HG03442 (cell line): ENCODE measurements at regions not wholly inside any gene's neighbourhood (a gene's known extent, or its start where the extent isn't known, plus 50 kb on each side); places are given as distances from the start of the nearest gene placed in this dataset.

ENCODE experiments used
- ATAC-seq: cut with Tn5 transposase; IDR thresholded peaks from one replicate; pipeline ENCODE4 v1.9.1; 2021; ENCODE audit warnings: mild to moderate bottlenecking, moderate library complexity; ENCODE audit not compliant: unreplicated experiment

DNA sequence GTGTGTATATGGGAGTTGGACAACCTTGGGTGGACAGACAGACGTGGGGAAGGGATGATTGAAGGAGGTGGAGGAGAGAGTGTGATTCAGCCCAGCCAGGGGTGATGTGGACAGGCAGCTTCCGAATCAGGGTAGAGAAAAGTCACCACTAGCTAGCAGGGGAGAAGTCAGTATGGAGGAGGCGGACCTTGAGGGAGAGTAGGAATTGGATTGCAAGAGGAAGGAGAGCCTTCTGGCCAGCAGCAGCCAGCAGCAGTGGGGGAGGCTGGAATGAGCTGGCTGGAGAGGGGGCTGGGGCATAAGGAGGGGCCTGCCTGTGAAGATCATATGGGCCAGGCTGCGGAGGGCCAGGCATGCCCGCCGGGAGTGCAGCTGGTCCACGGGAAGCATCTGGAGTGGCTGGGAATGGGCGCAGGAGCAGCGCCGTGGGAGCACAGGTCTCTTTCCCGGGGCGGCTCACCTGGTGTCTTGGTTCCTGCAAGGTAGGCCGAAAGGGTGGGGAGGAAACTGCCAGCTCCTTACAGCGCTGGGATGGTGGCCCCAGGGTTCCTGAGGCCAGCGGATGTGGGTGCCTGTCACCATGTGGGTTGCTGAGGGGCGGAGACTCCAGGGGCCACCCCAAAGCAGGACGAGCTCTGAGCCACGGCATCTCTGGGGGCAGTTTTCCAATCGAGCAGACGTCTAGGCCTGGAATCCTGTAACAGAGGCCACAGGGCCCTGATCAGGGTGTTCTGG lies 235.3 kb downstream of the SEC14L1 start:
- ATAC-seq = no peak

DNA sequence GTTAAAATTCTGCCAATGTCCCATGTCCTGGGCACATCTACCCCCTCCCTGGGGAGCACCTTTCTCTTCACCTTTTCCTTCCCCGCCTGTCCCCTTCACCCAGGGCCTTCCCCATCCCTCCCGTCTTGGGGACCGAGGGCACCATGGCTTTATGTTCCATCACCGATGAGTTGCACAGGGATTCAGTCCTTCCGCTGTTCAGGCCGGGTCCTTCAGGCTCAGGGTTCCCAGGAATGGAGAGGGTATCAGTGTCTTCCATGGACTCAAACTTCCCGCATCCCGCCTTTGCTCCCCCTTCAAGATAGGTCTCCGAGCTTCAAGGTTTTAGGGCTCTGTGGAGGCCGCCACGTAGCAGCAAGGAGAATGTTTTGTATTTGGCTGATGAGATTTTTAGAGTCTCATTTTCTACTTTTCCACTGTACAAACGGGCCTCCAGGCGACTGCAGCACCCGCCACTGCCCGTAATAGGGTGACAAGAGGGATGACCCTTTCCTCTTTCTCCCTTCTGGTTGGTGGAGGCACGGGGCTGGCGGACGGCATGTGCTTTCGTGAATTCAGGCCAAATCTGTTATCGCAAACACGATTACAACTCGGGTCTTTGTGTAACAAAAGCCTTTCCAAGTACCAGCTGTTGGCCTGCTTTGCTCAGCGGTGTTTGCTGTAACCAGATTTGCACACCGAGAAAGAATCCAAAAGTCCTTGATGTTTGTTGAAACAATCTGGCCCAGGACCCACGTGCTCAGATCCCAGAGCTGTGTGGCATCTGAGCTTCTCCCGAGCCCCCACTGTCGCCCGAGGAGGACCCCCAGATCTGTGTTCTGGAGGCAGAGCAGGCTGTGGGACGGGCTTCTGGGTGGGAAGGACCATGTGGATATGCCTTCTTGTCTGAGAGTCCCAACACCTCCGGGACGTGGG lies 236.3 kb downstream of the SEC14L1 start:
- no peak for ATAC-seq

DNA sequence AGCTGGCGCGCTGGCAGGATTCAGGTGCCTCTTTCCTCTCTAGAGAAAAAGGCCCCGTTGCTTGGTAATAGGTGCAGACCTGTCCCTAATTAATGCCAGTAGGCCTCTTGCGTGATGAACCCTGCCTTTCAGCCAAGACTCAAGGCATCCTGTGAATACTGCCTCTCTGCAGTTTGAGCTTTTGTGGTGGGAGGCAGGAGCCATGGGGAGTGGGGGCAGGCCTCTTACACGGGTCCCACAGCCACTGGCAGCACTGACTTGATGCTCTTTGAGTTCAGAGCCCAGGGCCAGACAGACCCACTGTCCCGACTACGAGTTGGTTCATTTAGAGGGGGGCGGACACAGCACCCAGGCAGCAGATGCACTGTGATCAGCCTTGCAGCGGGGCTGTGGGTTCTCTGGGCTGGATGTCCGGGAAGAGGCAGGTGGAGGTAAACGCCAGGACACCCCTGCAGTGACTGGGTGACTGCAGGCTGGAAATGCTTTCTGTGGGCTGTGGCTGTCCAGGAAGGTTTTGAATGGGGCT lies 237.0 kb downstream of the SEC14L1 start:
- ATAC-seq = no peak

DNA sequence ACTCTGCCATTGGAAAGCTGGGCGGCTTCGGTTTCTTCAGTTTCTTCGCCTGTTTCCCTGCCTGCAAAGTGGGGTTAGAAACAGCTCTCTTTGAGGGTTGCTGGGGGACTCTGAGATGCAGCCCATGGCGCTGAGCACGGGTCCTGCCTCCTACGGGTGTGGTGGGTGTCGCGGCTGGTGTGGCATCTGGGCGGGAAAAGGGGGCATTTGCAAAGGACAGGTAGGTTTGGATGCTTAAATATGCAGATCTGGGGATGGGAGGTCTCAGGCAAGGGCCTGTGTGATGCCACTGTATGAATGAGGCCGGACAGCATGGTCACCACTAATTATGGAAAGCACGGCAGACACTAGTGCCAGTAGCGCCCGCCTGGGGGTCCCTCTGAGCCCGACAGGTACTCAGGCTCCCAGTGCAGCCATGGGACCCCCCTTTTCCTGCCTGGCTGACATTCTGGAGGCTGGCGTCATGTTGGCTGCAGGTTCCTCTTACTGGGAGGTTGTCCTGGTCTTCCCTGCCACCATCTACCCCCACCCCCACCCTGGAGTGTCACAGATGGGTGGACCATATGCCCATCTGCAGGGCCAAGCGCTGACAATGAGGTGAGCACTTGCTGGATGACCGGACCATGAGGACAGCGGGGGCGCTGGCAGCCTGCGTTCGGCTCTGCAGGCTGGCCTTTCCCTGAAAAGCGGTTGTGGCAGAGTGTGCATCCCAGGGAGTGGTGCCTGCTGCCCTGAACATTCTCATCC lies 237.7 kb downstream of the SEC14L1 start:
- no peak for ATAC-seq

DNA sequence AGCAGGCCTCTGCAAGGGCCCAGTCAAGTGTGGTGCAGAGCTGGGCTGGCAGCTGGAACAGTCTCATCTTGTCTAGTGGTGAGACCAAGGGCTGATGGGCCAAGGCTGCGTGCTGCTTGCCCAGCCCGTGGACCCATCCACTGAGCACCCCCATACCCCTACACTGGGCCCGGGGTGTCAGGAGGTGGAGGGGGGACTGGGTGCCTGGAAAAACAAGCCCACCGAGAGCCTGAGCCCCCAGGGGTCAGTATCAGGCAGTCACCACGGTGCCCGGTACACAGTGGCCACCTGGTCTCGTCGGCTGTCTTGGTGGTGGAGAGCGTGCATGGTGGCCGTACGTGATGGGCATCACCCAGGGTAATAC lies 238.3 kb downstream of the SEC14L1 start:
- no peak for ATAC-seq

DNA sequence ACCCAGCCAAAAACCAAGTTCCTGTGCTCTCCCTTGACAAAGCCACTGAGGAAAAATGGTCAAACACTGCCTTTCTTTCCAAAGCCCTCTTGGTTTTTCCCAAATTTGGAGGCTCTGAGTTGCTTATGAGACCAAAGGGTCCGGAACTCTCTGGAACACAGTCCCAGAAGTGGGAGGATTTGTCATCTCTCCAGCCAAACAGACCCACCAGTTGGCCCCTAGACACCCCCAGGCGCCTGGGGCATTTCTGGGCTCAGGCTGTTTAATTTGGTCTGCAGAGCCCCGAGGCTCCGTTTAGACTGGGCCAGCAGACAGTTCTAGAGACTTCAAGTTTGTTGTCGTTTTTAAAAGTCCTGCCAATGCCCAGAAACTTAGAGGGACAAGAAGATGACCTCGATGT lies 239.1 kb downstream of the SEC14L1 start:
- ATAC-seq = no peak

DNA sequence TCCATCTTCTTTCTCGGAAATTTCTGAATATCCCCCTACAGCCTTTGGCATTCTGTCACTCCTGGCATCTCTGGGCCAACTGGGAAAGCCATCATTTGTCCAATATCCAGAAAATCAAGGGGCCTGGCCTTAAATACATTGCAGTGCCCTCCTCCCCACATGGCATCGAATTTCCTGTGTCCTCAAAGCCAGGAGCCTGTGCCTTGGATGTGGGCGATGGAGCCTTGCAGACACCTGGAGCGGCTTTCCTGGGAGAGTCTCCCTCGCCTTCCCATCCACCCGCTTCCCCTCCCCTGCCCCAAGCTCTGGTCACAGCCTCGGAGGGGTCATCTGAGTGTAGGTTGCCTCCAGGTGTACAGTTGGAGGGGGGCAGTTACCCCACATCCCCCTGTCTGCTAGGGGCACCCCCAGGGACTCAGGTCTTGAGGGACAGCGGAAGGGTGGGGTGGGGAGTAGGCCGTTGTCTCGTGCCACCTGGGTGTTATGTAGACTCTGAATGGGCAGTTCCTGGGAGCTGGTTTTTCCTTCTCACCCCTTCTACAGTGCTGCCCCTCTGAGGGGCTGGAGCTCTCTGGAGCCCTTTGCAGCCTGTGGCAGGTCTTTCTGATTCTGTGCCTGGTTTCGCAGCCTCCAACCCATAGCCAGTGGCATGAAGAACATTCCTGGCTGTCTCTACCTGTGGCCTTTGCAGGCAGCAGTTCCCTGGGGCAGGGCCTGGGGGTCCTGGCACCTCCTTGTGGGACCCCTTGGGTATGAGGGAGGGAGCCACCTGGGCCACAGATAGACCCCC lies 239.8 kb downstream of the SEC14L1 start:
- no peak for ATAC-seq

DNA sequence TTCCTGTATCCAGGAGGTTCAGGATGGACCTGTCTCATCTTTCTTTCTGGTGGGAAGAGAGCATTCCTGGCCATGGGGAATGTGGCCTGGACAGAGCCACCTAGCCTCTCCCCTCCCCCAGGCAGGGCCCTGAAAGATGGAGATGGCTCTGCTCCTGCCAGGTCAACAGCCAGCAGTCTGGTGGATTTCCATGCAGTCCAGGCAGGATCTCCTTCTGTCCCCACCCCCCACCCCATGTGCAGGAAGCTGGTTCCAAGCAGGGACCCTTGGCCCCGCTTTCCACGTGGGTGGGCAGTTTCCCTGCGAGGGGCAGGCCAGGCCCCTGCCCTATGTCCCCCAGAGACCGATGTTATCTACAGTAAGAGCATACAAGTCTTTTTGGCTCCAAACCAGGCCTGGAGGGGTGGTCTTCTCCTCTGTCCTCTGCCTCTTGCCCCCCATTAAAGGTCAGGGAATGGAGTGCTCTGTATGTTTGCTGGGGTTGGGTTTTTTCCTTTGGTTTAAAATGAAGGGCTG lies 240.5 kb downstream of the SEC14L1 start:
- ATAC-seq = no peak

DNA sequence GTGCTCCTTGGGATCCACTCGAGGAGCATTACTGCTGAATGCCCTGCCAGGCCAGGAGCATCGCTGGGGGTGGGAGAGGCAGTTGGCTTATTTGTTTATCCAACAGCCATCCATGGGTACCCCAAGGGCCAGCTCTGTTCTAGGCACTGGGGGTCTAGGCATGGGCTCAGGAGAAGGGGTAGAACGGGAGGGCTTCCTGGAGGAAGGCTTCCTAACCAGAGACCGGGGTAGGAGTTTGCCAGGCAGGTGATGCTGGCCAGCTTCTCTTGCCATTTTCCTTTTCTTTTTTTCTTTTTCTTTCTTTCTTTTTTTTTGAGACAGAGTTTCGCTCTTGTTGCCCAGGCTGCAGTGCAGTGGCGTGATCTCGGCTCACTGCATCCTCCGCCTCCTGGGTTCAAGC lies 241.0 kb downstream of the SEC14L1 start:
- no peak for ATAC-seq

DNA sequence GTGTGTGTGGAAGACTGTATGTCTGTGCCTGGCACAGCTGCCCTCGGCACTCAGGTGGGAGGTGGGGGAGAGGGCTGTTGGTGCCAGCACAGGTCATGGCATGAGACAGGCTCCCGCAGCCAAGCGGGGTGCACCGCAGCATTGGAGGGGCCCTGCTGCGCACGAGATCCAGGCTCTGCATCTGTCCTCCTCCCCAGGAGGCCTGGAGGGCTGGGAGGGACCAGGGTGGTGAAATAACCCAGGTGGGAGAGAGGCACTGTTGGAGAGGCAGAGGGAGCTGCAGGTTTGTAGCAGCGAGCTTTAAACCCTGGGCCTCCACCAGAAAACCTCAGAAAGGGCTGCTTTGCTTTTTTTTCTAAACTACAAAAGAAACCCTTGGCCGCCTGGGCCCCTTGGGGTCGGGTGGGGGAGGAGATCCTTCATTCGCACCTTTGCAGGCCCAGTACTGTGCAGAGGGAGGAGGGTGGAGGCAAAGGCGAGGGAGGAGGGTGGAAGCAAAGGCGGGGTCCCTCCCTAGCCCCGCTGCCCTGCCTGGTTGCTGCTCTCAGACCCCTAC lies 241.7 kb downstream of the SEC14L1 start:
- no peak for ATAC-seq

DNA sequence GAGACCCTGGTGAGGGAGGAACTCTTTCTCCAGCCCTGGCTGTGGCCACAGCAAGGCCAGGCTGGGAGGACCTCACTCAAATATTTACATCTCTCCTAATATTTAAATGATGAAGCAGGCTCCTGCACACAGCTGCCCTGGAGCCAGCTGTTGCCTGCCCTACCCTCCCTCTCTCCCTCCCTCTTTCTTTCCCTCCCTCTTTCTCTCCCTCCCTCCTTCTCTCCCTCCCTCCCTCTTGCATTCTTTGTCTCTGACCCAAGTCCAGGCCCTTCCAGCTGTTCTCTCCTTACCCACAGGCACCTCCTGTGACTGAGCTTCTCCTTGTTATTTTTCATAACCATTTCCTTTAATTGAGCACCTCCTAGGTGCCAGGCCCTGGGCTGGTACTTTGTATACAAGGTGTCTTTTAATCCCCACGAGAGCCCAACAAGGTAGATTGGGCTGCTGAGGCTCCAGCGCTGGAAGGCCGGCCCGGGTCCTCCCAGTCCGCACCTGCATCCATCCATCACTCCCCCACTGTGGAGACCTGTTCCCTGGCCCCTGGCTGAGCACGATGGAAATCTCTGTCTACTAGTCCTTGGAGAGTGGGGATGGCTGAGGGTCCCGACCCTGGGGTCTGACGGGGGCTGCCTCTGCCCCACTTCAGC lies 242.3 kb downstream of the SEC14L1 start:
- ATAC-seq = no peak

DNA sequence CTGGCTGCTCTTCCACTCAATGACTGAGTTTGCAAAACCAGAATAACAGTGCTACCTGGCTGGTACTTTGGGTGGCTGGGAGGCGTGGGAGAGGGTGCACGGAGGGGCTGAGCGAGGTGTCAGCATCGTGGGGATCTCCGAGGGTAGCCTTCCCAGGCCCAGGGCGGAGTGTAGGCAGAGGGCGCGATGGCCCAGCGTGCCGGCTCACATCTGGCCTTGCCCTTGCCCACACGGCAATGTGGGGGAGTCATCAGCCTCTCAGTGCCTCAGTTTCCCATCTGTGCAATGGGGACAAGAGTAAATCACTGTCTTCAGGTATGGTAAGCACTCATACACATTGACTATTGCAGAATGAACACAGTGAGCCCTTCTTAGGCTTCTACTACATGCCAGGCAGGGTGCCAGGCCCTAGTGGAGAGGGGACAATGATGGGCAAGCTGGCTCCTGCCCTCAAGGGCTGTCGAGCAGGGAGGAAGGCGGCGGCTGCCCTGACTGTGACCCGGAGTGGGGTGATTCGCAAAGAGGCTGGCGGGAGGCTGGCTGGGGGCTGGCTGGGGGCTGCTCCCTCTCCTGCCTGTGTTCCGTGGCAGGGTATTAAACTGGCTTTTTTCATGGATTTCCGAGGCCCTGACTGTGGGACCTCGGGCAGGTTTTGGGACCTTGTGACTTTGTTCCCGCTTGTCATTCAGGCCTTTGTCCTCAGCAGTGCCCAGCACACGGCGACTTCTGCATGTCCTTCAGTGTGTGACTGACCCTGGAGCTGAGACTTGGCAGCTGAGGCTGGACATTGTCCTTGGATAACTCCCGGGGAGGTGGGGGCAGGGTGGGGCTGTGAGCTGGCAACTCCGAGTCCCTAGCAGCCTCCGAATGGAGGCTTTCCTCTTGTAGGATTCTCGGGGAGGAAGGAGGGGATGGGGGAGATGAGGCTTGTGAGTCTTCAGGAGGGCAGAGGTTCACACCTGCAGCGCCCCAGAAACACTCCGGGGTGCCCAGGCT lies 243.1 kb downstream of the SEC14L1 start:
- no peak for ATAC-seq

DNA sequence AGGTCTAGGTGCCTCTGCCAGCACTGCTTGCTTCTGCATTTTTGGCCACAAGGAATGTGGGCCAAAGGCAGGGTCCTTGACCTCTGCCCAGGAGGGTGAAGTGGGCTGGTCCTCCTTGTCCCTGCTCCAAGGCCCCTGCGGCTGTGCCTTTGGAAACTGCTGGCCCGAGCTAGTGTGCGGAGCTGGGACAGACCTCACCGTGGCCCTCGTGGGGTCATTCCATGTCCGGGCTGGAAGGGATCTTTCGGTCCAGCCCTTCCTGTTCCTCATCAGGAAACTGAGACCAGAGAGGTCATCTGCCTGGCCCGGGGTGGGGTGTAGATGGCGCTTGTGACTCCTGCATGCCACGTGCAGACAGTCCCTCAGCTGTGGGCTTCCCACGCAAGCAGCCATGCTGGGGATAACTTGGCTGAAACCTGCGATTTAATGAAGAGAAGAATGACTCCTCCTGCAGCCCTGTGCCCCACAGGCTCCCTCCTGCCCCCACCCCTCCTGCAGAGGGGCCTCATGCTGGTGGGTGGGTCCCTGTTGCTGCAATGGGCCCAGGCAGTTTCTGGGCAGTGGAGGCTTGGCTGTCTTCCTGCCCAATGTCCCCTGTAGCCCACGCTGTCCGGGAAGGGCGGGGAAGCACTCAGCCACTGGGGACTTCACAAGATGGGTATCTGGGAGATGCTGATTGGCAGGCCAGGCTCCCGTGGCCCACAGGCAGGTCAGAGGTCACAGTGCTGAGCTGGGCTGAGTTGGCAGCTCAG lies 245.2 kb downstream of the SEC14L1 start:
- ATAC-seq = no peak

DNA sequence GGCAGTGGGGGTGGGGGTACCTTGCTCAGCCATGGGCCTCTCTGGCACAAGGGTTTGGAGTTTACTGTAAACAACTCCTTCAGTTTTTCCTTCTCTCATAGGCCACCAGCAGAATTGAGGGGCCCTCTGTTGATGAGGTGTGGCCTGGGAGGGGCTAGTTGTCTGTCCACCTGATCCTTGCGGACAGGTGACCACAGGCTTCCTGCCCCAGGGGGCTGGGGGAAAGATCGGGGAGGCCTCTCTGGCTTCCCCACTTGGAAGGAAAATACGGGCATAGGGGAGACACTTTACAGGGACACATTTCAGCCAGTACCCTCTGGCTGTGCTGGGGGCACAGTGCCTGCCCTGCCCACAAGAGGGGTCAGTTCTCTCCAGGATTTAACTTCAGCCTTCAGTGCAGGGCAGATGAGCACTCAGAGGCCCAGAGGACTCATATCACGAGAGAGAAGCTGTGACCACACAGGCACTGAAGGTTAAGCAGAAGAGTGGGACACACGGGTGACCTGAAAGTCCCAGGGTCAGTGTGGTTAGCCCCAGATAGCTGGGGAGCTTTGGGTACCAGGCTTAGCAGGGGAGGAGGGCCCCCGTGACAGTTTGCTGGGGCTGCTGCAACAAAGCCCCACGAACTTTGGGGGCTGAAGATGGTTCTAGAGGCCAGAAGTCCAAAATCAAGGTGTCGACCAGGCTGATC lies 245.9 kb downstream of the SEC14L1 start:
- ATAC-seq = no peak

DNA sequence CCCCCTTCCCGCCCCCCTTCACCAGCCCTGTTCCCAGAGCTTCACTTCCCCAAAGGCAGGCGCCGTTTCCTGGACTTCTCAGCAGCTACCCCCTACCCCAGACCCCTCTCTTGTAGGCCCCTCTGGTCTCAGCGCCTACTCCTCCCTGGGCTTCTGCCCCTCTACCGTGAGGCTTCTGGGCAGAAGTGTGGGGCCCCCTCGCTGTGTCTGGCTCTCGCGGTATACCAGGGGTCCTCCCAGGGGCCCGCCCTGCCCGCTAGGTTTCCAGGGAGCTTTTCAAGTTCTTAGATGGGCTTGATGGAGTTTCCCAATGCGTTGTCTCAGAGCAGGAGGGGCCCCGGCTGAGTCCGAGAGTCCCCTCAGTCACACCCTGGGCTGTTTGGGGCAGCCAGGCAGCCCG lies 247.1 kb downstream of the SEC14L1 start:
- ATAC-seq = no peak

DNA sequence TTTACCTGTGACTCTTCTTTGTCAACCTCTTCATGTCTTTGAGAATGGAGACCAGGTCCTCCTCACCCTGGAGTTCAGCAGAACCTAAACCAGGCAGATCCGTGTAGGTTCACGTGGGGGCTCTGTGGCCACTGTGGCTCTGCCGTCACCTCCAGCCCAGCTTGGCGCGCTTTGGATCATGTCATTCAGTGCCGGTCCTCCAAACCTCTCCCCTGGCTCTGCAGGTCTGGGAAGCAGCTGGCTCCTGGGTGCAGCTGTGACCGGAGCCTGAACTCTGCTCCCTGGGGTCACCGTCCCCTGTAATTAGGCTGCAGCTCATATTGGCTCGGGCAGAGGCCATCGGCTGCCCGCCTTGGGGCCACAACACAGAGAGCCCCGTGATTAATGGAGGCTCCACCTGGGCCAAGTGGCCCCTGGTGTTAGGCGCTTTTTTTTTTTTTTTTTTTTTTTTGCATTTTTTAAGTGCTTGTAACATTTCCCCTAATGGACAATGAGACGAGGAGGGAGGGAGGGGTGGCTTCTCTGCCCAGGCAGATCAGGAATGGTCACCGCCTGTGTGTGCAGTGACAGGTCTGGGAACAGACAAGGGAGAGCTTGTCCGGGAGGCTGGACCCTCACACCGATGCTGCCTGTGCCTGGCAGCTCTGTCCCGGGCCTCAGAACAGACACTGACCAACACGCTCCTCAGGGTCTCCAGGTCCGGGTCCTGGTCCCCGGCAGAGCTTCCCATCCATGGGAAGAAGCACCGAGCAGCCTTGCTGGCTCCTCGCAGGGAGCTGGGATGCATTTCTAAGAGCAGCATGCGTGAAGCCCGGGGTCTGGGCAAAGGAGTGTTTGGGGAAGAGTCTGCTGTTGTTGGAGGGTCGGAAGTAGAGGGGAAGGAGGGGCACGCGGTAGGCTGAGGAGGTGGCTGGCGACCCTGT lies 247.9 kb downstream of the SEC14L1 start:
- ATAC-seq = no peak
